Stimulated activated CD8-positive, alpha-beta memory T cell treated with anti-CD3 and anti-CD28 coated beads, Interleukin-2, amount 100 ng/mL, for 1 hour (primary cell): ENCODE measurements at regions not wholly inside any gene's neighbourhood (a gene's known extent, or its start where the extent isn't known, plus 50 kb on each side); places are given as distances from the start of the nearest gene placed in this dataset.

Source experiments
- DNase-seq, 2 donors: peaks; one replicate each; pipeline ENCODE4 v3.0.0-alpha.2; 2020; ENCODE audit warnings: low read depth in 2 of 2

DNA sequence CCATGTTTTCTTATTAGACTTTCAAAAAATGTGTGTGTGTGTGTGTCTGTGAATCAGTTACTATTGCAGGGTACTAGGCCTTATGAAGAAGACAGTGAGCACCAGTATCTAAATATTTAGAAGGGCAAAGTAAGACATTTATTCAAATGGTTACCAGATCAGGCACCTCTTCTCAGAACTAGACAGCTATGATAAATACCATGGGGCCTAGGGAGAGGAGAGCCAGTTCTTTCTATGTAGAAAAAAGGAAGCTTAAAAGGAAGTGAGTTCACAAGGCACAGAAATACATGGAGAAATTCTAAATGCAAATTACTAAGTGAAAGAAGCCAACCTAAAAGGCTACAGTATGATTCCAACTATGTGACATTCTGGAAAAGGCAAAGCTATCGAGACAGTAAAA, 261.3 kb downstream of the SOX11 start:
- DNase-seq = no peak

DNA sequence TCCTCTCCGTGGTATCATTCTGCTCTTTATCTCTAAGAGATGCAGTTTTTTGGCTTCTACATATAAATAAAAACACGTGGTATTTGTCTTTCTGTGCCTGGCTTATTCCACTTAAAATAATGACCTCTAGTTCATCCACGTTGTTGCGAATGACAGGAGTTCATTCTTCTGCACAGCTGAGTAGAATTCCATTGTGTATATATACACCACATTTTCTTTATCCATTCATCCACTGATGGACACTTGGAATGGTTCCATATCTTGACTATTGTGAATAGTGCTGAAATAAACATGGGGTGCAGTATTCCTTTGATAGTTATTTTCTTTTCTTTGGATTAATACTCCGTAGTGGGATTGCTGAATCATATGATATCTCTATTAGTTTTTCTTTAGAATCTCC, 262.3 kb downstream of the SOX11 start:
- DNase-seq = no peak

DNA sequence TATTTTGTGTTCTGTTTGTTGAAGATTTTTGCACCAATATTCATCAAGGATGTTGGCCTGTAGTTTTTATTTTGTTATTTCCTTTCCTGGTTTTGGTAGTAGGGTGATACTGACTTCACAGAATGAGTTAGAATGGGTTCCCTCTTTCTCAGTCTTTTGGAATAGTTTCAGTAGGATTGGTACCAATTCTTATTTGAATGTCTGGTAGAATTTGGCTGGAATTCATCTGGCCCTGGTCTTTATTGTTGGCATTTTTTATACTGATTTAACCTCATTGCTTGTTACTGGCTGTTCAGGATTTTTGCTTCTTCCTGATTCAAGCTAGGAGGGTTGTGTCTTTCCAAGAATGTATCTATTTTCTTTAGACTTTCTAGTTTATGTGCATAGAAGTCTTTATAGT, 263.7 kb downstream of the SOX11 start:
- DNase-seq = no peak

DNA sequence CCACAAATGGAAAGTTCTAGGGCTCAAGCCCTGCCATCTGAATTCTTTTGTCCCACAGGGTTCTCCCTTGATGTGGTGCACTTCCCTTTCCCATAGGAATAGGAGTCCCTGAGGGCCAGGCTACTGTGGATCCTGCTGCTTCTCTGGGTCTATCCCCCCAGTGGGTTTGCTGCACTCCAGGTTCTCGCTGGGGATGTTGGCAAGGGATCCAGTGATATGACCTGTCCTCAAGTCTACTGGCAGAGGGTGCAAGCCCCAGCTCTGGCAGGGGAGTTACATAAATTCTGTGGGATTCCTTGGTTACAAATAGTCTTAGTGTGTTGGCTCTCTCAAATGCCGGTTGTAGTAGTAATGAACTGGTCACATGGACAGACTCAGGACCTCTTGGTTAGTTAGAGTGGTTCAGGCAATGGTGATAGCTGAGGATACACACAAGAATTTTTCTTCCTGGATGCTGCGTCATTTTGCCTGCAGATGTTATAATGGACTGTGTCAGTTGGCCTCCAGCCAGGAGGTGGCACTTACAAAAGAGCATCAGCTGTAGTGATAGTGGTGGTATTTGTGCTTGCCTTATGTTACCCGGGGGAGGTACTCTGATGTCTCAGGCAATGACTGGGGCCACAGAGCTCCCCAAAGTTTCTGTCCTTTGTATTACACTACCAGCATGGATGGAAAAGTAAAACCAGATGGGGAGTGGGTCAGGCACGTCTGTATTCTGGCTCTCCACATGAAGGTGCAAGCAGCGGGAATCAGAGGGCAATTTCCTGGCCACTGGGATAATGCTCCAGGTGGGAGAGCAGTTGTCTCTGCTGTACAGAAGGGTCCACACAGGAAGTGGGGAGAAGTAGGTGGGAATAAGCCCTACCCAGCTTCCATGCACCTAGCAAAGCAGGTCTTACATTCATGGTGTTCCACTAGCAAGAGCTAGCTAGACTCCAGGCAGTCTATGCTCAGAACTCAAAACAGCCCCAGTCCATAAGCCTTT, 267.9 kb downstream of the SOX11 start:
- no peak for DNase-seq

DNA sequence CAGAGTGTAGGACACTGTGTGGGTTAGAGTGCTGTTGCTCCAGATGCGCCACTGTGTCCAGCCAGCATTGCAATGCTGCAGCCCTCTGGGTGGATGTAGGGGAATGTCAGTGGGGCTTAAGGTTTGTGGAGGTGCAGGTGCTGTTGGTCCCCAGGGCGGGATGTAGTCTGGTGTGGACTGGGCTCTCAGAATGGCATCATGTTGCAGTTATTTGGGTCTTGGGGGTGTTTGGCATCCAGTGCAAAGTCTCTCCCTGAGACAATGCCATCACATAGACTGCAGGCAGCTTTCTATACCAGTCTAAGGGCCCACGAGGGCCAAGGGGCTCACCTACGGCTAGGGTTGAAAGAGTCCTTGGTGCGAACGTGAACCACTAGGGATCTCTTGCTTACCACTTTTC, 275.3 kb downstream of the SOX11 start:
- no peak for DNase-seq

DNA sequence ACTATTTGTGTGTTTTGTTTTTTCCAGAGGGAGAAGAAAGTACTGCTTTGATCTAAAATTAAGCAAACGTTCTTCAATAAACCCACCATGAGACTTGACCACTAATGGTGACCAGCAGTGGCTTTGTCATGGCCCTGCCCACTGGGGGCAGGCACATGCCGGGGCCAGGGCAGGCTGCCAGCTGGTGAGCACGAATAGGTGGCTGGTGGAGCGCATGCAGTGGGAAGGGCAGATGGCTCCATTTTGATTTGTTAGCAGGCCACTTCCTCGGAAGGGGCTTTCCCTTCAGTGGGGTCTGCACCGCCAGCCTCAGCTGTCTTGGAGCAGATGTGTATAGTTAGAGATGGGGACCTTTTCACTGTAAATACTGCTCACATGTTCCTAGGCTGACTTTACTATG, 277.1 kb downstream of the SOX11 start:
- DNase-seq = no peak

DNA sequence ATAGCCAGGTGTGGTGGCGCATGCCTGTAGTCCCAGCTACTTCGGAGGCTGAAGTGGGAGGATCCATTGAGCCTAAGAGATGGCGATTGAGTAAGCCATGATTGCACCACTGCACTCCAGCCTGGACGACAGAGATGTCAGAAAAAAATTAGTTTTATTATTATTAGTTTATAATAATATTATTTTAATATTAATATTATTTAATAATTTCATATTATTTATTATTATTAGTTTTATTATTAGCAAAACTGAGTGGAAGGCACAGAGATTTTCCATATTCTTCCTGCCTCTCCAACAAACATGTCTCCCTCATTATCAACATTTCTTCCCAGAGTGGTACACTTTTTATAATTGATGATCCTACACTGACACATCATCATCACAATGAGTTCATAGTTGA, 278.2 kb downstream of the SOX11 start:
- no peak for DNase-seq

DNA sequence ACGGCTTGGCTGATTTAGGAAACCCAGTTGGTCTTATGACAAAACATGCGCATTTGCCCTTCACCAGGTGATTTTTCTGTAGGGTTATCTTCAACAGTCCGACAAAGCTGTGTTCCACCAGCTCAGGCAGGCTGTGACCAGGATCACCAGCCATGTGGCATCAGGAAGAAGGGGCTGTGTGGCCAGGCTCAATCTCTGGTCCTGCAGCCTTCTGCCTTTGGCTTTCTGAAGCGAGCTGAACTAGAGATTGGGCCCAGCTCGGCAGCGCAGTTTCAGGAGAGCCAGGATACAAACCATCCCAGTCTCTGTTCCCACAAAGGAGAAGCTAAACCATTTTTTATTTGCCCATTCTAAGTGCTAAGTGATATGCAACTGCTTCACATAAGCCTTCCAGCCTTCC, 282.3 kb downstream of the SOX11 start:
- no peak for DNase-seq

DNA sequence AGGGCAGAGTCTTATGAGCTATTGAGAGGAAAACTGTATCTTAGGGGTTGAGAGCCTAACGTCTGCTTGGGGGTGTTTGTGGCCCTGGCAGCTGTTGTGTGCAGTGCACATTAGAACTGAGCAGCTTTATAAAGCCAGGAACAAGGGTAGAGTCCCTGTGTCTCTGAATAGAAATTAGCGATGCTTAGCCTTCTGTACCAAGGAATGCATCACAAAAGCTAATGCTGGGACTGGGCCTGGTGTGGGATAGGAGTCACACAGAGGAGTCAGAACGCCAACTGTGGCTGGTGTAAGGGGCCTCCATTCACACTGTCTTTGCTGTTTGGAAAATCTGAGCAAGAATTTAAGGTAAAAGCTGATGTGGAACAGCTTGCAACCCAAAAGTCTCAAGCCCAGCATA, 283.2 kb downstream of the SOX11 start:
- DNase-seq = no peak

DNA sequence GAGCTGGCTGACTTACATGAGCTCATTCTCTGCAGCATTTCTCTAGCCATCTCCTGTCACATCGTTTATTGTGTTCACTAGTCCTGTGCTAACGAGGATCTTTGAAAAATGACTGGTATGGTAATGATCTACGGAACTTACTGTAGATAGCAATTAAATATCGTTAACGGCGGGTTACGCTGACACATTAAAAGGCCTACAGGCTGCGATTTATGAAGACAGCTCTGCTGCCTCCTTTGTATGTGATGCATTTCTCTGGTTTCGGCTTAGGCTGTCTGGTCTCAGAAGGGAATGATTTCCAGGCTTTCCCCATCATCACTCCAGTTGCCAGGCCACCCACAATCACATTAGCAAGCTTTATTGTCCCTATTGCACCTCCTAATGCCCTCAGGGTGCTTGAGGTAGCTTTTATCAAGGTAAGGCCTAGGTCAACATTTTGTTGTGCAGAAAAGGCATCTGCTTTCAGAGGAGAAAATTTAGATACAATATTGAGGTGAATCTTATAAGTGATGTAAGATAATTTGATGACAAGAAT, 284.4 kb downstream of the SOX11 start:
- DNase-seq = no peak

DNA sequence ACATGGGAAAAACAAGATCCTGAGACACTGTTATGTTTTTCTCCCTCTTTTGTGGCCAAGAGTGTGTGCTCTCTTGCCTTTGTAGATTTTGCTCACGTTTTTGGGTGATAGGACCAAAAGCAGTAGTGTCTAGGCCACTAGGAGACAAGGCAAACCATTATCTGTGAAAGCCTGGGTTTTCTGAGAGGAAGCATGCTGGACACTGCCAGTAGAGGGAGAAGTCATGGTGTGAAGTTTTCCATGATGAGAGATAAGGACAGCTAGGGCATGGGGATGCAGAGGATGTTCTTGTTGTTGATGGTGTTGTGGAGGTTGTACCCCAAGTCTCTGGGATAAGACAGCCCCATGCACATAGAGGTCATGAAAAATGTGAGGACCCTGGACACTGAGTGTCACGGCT, 285.3 kb downstream of the SOX11 start:
- DNase-seq = no peak

DNA sequence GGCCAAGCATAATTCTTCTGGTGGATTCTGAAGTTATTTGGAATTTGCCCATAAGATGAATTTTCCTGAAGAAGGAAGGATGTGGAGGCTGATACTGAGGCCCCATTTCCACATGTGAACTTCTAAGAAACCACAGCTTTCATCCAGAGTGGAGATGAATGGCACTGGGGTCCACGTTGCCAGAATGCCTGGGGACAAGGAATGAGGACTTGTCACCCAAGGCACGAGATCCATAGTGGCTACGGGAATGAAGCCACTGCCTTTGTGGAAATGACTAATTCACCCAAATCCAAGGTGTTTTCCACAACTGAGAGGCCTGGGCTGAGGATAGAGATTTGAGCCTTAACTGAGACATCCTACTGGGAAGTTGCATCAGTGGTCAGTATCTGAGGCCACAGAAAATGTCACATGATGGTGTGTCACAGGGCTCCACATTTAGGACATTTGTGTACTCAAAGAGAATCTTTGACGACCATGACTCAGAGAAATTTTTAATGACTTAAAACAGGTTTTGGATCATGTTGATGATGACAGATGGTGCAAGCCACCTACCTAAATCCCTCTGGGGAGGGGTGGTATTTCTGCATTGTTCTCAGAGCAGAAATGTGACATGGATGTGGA, 286.1 kb downstream of the SOX11 start:
- DNase-seq = no peak

DNA sequence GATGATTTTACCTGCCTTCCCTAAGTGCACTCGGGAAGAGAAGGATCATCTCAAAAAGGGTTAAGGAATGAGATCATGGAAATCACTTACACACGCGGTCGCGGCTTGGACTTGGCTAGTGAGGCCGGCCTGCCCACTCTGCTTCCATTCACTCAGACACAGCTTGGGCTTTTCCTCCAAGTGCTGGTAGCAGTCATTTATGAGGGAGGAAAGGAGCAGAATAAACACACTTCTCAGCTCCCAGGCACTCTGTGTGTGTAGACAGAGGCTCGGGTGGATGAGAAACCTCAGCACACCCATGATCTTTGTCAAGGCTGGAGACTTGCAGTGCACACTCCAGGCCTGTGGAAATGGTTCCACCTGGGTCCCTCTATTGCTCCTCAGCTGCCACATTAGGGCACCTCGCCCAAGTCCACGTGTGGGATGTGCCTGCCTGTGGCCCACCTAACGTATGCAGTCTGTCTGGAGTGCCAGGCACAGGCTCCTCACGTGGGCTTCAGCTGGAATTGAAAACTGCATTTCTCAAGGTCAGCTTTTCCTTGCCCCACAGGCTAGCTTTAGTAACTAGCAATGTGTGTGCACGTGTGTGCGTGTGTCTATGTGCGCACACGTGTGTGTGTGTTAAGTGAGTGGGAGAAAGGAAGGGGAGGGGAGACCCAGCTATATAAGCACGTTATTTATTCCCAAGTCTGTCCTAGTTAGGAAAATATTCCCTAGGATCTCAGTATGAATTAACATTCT, 288.4 kb downstream of the SOX11 start:
- no peak for DNase-seq

DNA sequence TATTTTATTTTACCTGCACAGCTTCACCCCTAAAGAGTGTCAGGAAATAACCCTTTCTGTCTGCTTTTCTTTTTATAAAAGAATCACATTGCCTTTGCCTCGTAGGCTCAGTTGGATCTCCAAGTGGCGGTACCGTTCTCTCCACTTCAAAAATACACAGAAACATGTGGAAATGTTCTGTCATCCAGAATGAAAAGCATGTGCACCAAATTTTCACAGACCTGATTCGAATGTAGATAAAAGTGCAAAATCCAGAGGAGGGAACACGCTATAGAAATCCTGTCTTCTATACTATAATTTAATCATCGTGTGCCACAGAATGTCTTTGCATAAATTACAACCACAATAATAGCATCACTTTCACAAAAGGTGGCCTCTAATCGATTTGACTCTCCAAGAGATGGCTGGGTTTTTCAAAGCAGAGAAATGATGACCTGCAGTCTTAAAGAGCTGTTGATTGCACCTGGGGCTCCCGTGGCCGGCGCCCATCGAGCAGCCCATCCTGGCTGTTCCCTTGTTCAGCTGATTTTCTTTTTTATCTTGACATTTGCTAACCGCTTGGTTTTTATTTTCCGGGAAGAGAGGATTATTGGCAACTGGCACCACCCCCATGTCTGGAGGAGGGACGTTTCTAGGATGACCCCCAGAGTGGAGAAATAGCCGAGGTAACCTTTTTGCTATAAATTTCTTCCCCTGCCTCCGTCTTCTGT, 290.2 kb downstream of the SOX11 start:
- no peak for DNase-seq

DNA sequence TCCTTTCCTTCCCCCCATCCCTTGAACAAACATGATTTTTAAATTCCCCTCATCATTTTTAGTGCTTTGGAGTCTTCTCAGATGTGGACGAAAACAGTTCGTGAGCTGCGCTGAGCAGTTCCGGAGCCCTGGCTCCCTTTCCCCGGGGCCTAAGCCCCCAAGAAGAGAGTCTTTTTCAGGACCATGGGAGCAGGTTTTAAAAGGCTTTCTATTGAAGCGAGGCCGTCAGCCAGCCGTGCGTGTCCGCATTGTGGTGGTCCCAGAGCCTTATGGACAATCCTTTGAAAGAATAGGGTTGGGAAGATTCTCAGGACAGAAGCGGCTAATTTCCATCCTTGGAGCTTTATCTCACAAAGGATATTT, 290.7 kb downstream of the SOX11 start:
- DNase-seq = no peak

DNA sequence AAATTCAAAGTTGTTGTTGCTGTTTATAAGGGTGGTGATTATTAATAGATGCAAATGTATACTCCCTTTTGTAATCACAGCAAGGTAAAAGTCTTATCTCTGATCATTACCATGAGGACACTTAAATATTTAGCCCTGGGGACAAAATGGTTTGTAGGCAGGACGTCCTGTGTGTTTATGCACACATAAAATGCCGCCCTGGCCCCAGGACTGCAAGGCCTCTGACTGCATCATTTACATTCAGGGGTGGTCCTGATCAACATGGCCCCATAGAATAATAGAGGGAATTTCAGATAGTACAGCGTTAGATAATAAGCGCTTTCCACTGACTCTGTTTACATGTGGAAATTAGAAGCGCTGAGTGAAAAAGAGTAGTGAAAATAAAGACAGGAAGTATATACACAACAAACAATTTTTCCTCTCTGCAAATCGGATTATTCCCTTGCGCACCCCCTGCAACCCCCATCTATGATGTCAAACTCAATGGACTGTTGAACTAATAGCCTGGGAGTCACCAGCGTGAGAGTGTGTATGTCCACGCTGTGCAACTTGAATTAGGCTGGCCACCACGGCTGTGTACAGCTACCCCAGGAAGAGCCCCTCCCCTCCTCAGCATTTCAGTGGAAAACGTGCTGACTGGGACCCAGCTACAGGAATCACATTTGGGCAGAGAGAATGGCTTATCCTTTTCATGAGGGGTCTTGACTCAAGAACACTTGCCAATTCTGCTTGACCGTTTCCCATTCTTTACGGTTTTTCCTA, 291.5 kb downstream of the SOX11 start:
- no peak for DNase-seq

DNA sequence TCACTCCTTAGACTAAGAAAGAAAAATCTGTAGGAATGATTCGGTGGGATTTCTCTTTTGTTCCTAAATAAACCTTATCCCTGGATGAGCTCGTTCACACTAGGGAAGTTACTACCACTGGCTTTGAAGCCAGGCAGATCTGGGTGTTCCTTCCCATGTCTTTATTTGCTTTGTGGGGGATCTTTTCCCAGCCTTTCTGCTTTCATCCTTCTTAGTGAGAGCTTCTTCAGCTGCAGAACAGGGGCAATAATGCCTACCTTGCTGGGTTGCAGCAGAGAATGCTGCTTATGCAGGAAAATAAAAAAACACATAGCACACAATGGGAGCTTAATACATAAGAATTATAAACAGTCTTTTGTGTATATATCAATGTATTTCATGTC, 292.1 kb downstream of the SOX11 start:
- no peak for DNase-seq

DNA sequence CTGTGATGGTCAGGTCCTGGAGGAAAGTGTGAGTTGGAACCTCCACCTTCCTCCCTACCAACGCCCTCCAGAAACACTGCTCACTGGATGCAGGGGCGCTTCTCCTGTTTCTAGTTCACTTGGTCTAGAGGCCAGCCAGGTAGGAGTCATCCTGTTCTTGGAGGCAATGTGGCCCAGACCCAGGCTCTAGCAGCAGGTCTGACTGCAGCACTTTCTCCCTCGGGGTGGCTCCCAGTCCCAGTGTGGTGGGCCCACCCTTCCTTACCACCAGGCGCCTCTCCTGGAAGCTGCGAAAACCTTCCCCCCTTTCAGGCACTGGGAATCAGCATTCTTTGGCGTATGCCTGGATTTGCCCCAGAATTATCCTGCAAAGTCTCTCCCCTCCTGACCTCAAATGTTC, 292.8 kb downstream of the SOX11 start:
- no peak for DNase-seq

DNA sequence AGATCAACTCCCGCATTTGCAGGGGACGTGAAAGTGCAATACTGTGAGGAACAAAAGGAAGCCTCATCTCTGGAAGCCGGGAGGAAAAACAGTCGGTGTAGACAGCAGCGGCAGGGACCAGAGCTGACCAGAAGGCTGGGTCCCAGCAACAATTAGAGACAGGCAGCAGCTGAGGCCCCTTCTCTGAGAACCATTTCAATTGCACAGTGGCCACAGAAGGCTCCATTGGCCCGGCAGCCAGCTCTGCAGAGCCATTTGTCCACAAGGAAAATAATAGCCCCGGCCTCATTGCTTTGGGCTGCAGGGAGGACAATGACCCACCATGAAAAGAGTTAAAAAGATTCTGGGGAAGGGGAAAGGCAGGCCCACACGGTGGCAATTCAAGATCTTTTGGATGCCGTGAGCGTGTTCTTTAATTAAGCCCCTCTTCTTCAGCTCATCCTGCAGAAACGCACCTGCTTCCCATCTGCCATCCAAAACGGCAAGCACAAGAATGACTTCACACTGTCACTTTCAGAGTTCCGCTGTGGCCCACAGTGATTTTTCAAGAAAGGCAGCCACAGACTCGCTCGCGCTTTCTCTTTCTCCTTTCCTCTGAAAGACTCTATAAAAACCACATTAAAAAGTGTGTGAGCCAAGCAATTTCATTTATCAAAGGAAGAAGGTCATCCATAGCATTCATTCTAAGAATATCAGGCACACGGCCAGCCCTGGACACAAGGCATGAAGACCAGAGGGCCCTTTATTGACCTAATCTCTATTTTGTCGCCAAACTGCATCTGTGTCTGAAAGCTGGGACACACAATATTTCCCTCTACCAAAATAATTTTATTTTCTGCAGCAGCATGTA, 293.6 kb downstream of the SOX11 start:
- DNase-seq = no peak
